ENCODE measurements at regions not wholly inside any gene's neighbourhood (a gene's known extent, or its start where the extent isn't known, plus 50 kb on each side); places are given as distances from the start of the nearest gene placed in this dataset.
"Not testable (repeated sequence)": the region's sequence is repeated elsewhere in the genome, so short reads cannot be mapped to it uniquely, and the experiment has no call there.

DNA sequence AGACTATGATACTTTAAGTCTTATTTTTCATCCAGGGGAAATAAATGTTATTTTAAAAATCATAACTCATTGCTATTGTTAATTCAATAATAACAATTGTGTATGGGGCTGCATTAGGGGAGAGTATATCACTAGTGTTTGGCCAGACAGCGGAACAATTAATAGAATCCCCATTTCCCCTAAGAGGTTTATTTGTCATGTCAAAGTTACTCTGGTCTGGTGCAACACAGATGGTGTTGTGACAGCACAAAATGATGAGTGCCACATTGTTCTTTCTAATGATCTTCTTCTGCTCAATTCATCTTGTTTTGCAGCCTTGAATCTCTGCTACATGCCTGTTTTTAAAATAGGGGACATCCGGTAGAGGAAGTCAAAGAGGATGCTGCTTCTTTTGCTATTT, 351.6 kb downstream of the NSUN3 start:
- no peak for DNase-seq

DNA sequence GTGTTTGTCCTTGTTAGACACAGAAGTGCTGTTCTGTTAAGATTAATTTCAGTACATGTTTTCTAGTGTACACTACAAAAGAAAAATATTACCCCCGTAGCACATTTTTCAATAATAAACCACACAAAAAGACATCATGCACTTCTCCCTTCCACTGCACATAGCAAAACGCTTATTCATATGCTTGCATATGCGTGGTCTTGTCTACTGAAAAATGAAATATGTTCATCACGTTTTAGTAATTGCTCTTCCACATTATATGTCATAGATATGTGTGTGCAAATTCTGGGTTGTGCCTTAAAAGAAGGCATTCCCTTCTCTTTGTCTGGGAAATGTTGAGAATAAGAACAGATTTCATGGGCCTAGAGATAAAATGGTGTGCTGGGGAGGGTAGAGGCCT, 353.9 kb downstream of the NSUN3 start:
- no peak for DNase-seq

DNA sequence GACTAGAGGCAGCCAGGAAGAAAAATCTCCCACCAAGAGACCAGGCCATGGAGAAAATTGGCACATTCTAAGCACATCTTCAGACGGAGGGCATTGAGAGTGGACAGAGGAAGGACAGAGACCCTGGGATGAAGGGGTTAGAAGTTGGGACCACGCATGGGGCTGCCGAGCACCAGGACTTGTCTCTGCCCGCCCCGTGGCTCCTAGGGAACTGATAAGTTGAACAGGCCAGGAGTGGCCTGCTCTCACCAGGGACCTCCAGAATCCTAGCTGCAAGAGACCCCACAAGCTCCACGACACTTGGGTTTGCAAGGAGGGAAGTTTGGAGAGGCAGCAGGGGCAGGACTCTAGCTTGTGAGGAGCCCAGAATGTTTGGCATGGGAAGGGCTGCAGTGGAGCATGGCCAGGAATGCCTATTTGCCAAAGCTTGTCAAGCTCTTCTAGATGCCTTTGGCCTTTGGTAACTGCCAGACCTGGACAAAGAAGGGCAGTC, 355.1 kb downstream of the NSUN3 start:
- DNase-seq = no peak

DNA sequence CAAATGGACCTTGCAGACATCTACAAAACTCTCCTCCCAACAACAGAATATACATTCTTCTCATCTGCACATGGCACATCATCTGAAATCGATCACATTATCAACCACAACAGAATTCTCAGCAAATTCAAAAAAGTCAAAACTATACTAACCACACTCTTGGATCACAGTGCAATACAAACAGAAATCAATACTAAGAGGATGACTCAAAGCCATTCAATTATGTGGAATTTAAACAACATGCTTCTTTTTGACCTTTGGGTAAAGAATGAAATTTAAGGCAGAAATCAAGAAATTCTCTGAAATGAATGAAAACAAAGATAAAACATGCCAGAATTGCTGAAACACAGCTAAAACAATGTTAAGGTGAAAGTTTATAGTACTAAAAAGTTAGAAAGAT, 358.1 kb downstream of the NSUN3 start:
- no peak for DNase-seq

DNA sequence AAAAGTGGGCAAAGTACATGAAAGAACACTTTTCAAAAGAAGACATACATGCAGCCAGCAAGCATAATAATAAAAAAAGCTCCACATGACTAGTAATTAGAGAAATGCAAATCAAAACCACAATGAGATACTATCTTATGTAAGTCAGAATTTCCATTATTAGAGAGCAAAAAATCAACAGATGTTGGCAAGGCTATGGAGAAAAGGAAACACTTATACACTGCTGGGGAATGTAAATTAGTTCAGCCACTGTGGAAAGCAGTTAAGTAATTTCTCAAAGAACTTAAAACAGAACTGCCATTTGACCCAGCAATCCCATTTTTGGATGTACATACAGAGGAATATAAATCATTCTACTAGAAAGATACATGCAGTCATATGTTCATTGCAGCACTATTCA, 360.7 kb downstream of the NSUN3 start:
- DNase-seq = no peak

DNA sequence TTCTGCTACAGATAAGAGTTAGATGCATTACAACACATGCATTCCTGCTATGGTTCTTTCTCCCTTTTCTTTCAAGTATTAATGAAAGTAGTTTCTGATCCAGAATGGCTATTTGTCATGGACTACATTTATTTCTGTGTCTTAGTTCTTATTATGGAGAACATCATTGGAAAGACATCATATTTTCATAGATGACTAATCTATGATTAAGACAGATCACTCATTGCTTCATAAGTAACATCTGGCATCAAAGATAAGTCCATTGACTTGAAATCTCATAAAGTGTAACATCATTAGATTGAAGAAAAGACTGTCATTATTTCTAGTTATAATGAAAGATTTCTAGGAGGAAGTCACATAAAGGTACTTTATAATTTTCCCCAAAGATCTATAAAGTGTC, 366.7 kb downstream of the NSUN3 start:
- DNase-seq = no peak

DNA sequence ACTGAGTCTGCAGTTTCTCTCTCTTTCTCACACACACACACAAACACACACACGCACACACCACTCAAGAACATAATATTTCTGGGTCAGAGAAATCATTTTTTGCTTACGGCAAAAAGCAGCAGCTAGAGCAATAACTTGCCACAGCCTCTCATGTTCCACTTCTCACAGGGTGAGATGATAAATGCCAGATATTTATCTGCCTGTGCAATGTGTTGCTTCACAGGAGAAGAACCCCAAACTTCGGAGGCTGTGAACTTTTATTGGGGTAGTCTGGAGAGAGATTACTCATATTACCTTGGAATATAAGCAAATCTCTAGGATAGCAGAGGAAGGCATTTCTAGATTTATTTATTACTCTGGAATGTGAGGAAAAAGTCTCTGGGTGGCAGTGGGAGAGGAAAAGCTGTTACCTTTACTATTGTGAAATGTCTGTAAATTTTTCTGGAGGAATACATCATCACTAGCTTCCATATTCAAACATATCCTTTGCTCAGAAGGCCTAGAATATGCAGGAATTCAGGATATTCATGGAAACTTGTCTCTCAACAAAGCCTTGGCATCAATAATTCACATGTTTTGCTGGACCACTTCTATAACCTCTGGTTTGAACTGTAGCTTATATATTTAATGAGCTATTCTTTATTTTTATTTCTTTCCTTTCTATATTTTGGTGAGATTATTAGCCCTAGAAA, 369.2 kb downstream of the NSUN3 start:
- no peak for DNase-seq

DNA sequence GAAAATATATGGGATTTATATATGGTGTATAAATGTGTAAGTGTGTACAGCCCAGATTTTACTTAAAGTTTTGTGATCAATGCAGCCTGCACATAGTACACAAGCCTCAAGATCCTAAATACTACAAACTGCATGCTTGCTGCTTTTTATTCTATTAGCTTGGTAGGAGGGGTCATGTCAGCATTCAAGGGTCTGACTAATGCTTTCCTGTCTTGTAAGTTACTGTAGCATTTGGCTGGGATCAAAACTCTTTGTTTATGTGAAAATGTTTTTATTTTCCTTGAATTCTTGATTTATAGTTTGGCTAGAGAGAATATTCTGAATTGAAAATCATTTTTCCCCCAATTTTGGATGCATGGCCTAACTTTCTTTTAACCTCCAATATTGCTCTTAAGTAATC, 370.9 kb downstream of the NSUN3 start:
- DNase-seq = no peak

DNA sequence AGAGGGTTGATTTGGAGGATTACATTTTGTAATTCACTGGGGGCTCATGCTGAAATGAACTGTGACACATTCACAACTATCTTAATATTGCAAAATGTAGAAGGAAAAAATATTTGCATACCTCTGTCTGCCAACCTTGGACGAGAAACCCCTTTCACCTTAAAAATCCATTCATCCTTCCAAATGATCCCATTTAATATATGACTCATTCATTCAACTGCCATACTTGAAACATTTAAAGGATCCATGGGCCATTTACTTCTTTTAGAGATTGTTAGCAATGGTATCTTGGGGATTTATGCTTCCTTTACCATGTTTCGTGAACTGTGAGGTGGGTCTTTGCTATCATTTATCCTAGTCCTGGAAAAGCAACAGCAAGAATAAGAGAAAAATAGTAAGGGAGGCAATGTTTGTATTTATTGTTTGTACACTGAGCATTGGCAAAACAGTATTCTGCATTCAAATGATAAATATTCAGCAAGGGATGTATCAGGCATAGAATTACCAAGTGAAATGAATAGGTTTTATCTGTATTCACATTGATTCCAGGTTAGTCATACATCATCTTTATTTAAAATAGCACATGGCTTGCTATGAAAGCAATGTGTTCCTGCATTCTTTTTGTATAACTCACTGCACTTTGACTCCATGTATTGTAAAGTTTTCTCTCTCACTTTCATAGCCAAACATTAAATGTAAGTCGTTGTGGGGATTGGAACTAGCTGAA, 378.1 kb downstream of the NSUN3 start:
- DNase-seq = no peak

GRCh38 chr3:94441494-94441847, 378.6 kb downstream of the NSUN3 start:
- DNase-seq = no peak

DNA sequence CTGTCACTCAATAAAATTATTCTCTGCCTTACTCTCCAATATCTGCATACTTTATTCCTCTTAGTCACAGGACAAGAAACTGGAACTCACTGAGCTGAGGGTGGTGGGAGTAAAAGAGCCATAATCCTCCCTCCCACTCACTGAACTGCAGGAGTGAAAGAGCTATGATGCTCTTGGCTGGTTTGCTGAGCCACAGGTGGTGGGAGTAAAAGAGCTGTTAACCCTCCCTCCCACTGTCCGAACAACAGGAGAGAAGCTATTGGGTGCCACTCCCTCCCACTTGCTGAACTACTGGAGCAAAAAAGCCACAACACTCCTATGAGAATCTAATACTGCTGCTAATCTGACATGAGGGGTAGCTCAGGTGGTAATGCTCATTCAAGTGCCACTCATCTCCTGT, 391.0 kb downstream of the NSUN3 start:
- DNase-seq = no peak

DNA sequence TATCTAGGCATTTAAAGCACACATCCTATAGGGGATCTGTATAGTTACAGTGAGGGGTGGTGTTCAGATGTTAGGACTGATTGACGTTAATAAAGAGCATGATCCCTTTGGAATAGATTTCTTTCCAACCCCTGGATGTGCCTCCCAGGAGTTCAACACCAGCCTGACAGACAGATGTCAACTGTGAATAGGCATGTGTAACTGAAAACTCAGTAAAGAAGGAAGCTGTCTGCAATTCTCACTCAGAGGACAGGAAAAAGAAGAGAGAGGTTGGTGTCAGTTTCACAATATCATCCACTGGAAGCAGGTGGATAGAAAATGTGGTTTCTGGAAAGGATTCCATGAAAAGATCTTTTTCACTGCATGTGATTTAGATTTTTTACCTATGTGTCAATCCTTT, 396.3 kb downstream of the NSUN3 start:
- DNase-seq = no peak

DNA sequence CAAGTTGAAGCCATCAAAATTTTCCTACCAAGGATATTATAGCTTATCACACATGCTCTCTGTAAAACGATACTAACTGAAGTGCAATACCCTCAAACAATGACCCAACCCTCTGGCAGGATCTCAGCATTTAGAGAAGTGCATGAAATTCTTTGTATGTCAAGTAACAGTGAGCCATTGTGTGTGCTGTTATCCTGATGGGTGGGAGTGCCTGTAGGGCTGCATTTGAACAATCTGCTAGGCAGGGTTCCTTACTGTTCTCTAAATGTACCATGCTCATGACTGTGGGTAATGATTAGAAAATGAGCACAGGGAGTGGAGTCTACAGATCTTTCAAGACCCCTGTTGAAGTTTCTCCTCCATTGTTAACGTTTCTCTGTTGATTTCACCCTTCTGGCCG, 398.1 kb downstream of the NSUN3 start:
- DNase-seq = no peak

DNA sequence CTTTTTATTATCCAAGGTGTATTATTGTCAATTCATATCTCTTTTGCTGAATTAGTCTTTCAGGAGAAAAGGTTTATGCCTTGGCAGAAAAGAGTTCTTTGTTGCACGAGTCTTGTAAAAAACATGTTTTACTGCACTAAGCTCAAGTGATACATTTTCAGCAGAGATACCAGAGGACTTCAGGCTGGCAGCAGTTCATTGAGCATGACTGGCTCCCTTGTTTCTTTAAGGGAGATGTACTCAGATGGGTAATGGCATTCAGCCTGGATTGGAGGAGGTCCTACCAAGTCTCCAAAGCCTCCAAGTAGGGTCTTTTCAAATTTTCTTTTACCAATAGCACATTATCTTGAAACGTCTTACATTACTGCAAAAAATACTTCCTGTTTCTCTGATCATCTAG, 400.1 kb downstream of the NSUN3 start:
- DNase-seq = no peak

- no peak for DNase-seq
These were observed 409.6 kb downstream of the NSUN3 start for GRCh38 chr3:94472511-94472910.

- DNase-seq = no peak
These were observed 418.5 kb downstream of the NSUN3 start for GRCh38 chr3:94481226-94481898.

- no peak for DNase-seq
These were observed 419.8 kb downstream of the NSUN3 start for GRCh38 chr3:94482686-94483085.

- no peak for DNase-seq
These were observed 420.5 kb downstream of the NSUN3 start for GRCh38 chr3:94483403-94483802.

GRCh38 chr3:94494992-94495391, 432.1 kb downstream of the NSUN3 start:
- no peak for DNase-seq

DNA sequence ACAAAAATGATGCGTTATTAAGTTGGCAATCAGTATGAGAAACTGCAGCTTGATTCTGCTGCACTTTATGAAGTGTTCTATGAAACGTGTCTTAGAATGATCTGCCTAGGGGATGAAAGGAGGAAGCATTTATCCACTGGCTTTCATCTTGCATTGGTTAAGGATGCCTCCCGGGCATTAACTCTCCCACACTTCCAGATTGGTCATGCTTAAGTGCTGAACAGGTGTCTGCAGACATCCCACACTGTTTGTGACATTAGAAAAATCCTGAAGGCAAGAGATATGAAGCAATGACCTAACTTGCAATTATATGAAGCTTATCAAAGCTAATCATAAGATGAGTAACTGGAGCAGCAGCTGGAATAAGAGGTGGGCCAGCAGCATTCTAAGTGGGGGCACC, 437.3 kb downstream of the NSUN3 start:
- no peak for DNase-seq

- not testable (repeated sequence) for DNase-seq
These were observed 444.5 kb downstream of the NSUN3 start for GRCh38 chr3:94507354-94507753.

- DNase-seq = no peak
These were observed 450.0 kb downstream of the NSUN3 start for GRCh38 chr3:94512876-94513275.

DNA sequence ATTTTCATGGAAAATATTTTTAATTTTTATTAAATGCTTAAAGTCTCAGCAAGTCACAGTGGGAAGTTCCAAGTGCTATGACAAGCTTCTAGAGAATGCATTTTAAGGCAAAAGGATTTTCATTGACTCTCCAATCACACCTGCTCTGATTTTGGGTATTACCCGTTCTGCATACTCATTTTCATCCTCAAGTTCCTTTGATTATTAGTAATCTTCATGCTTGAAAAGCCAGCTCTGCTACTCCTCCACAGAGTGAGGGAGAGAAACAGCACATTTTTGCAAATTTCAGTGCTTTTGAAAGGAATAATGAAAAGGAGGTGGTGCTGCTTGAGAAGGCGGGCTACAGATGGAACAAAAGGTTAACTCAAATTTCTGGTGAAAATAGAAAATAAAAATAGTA, 450.7 kb downstream of the NSUN3 start:
- no peak for DNase-seq

GRCh38 chr3:94515983-94516382, 453.1 kb downstream of the NSUN3 start:
- DNase-seq = no peak
